ENCODE measurements at regions not wholly inside any gene's neighbourhood (a gene's known extent, or its start where the extent isn't known, plus 50 kb on each side); places are given as distances from the start of the nearest gene placed in this dataset.

GRCh38 chr7:46908770-46909169 lies 673.1 kb downstream of the TNS3 start:
- TF ChIP-seq CTCF (IDR thresholded peaks at IDR 0.05) = no peak
- TF ChIP-seq POLR2A (IDR thresholded peaks at IDR 0.05) = no peak
